ENCODE measurements at regions not wholly inside any gene's neighbourhood (a gene's known extent, or its start where the extent isn't known, plus 50 kb on each side); places are given as distances from the start of the nearest gene placed in this dataset.
"Not testable (repeated sequence)": the region's sequence is repeated elsewhere in the genome, so short reads cannot be mapped to it uniquely, and the experiment has no call there.

DNA sequence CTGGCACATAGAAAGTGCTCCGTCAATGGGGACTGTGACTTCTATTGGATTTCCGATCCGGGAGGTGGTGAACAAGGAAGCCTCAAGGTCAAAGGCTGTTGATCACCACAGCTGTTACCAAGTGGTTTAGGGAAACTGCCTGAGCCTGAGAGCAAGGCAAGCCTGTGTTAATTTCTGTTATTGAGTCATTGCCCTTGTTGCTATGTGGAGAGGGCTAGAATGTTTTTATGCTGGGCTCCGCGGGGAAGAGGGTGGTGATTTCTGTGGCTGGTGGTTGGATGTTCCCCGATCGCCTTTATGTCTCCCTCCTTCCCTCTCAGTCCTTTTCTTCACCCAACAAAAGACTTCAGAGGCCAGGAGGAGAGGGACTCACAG, 108.5 kb upstream of the ALX4 start:
- DNase-seq = peak; percentile 13

DNA sequence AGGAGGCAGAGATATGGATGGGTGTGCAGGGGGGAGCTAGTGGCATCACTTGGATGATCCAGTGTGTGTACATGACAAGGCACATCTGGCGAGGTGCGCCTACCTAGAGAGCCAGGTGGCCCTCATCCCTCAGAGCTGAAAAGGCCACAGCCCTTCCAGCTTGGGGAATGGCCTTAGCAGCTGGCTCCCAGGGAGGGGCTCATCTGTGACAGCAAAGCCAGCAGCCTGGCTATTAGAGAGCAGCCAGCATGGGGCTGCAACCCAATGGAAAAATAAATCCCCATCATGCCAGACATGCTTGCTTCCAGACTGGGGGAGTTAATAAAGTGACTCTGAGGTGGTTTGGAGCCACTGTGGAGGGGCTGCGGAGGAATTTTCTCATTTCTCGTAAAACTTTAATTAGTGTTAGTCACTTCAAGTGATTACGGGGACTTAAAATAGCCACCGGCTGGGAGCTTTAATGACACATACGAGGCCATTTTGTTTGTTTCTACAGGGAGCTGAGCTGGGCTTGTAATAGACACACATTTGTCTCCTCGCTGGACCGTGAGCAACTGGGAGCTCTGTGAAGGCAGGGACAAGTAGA, 111.2 kb upstream of the ALX4 start:
- DNase-seq = no peak

DNA sequence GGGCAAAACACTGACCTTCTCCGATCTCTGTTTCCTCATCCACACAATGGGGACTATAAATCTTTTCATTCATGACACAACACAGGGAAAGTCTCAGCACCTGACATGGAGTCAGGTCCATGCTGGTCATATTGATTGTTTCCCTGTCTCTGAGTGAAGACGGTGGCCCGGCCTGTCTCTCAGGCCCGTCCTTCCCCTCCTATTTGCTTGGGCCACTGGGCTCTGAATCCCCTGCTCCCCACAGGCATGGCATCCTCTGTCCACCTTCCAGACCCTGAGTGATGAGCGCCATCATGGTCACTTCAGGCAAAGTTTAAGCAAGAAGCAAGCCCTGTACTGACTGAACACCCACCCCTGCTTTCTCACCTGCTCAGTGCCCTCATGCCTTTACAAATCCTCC, 113.3 kb upstream of the ALX4 start:
- no peak for DNase-seq

DNA sequence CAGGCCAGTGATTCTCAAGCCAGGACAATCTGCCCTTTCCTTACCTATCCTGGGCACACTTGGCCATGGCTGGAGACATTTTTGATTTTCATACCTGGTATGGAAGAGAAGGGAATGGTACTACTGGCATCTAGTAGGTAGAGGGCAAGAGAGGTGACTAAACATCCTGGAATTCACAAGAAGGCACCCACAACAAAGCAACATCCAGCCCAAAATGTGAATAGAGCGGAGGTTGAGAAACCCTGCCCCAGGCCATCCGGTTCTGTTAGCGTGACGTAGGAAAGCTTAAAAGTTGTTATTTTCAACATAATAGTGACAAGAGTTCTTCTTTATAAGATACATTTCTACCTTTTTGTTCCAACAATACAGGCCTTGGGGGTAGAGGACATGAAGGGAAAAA, 114.9 kb upstream of the ALX4 start:
- no peak for DNase-seq

DNA sequence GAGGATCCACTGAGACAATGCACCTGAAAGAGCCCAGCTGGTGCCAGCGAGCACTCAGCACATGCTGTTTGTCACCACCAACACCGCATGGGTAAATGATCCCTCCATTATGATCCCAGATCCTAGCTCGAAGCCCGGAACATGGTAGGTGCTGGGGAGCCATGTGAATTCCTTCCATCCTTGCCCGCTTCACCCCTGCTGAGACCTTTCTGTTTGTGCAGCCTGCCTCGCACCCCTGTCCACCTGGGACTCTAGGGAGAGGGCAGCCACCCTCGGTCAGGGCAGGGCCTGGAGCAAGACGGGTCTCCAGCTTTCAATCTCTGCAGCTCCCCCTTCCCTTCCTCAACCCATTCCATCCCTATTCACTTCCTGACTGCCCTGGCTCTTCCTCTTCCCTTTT, 116.2 kb upstream of the ALX4 start:
- peak; percentile 20 for DNase-seq

DNA sequence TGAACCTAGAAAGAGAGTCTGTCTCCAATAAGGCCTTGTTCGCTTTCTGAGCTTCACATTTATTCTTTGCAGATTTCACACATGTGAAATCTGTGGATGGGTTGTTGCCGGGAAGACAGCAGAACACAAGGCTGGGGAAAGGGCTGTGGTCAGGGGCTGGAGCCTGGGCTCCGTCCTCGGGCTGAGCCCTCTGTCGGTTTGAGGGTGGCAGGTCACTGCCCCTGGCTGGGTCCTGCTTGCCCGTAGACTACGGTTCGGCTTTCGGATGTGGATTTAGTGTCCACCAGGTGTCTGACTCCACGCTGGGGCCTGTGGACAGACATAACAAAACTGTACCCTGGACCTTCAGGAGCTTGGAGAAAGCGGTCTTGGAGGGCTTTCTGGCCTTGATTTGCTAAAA, 117.0 kb upstream of the ALX4 start:
- DNase-seq = no peak

DNA sequence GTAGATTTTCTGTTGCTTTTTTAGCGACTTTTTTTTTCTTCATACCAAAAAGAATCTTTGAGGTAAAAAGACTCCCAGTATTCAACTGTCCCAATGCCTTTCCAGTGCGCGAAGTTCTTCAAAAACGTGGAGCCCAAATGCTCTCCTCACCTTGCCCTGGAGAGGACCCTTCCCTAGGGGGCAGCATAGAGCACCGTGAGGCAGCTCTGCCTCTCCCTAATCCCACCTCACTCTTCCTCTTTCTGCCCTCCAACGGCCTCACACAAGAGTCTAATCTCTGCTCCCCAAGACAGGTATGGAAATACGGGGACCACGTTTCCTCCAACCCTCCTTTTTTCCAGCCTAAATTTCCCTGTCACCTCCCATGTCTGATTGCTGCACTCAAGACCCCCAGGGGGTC, 117.5 kb upstream of the ALX4 start:
- DNase-seq = no peak

DNA sequence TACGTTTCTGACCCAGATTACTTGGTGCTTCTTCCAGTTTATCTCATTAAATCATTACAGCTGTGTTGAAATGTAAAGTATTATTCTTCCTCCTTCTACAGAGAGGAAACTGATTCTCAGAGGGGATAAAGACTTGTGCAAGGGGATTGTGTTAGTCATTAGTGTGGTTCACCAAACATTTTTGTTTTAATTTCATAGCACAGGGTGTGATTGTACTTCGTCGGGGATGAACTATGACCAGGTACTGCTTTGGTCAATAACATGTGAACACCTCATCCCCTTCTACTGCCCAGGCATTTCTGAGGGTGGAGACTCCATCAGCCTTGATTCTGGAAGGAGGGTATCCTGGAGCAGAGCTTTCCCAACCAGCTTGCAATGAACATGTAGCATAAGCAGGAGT, 120.2 kb upstream of the ALX4 start:
- DNase-seq = no peak

DNA sequence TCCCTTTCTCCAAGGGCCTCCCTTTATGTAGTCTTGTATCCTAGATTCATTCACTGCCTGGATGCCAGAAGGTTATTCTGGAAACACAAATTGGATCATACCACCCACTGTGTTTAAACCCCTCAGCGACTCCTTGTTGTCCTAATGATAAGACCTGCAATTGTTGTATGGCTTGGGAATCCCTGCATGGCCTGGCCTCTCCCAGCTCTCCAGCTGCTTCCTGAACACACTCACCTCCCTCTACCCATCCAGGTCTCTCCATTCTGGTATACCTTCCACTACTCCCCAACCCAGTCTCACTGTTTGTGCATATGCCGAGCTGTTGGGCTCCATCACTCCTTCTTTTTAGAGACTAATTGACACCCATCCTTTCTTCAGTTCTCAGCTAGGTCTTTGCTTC, 124.3 kb upstream of the ALX4 start:
- no peak for DNase-seq

DNA sequence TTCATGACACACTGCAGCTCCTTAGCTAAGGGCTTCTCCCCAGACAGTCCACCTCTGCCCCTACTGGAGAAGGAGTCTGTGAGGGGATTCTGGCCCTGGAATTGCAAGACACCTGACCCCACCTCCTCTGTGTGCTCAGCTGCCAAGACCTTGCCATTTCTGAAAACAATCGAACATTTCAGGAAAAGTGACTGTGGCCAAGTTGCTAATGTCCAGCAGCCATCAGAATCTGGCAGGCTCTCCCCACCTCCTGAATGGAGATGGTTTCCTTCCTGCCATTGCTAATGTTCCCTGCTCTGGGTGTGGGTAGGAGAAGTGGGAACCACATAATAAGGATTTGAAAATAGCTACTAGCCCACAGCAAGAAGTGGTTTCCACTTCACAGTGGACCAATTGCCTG, 127.2 kb upstream of the ALX4 start:
- DNase-seq = no peak

DNA sequence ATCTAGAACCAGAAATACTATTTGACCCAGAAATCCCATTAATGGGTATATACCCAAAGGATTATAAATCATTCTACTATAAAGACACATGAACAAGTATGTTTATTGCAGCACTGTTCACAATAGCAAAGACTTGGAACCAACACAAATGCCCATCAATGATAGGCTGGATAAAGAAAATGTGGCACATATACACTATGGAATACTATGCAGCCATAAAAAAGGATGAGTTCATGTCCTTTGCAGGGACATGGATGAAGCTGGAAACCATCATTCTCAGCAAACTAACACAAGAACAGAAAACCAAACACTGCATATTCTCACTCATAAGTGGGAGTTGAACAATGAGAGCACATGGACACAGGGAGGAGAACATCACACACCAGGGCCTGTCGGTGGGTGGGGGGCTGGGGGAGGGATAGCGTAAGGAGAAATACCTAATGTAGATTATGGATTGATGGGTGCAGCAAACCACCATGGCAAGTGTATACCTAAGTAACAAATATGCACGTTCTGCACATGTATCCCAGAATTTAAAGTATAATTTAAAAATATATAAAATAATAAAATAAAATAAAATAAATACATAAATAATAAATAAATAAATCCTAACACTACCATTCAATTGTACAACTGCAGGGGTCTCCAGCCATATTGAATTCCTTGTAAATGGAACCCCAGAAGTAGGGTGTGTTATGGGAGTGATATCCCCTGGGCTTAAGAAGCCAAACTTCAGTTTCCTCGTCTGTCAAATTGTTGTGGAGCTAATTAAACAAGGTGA, 122.4 kb upstream of the CD82 start:
- DNase-seq = not testable (repeated sequence)

DNA sequence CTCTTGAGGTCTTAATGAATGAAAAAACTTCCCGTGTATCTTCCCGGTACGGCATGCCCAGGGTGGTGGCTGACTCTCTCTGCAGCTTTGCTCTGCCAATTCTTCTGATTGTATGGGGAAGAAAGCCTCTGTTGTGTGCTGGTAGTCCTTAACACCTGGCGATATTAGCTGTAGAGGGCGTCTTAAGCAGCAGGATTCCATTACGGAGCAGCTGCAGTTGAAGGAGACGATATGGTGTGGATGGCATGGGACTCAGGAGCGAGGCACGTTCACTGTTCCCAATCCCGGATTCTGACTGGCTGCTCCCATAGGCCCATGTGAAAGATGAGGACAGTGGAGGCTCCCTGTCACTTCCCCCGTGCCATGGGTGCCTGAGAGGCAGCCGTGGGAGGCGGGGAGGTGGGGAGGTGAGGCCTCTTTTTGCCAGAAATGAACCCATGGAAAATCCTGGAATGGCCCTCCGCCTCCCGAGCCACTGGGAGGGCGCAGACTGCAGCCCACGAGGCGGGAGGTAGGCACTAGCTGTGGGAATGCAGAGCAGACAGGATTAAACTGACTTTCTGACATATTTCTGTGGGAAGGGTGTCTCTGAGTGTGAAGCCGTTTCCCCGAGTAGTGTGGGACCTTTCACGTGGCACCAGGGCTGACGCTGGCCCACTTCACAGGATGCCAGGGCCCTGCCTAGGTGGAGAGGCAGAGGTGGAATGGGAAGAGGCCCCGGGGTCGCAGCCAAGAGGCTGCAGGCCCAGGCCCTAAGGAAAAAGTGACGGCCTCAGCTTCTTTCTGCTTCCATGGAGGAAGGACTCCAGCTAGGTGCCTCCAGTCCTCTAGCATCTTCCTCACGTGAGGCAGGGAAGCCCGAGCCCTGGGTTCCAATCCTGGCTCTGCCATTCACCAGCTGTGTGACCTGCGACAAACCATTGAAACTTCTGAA, 121.4 kb upstream of the CD82 start:
- no peak for DNase-seq

DNA sequence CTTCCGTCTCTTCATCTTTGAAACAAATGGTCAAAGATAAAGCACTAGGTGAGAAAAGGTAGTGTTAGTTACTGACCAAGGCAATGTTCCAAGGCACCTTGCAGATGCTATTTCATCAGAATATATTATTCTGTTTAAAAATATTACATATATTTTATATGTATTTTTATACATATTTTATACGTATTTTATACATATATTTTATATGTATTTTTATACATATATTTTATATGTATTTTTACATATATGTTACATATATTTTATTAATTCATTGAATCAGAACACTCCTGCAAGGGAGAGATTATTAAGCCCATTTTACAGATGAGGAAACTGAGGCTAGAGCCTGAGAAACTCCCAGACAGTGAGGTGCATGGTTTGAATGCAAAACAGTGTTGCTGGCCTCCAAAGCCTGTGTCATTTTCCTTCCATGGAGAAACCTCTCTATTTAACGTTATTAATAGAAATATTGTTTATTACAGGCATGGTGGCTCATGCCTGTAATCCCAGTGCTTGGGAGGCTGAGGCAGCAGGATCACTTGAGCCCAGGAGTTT, 120.6 kb upstream of the CD82 start:
- no peak for DNase-seq

DNA sequence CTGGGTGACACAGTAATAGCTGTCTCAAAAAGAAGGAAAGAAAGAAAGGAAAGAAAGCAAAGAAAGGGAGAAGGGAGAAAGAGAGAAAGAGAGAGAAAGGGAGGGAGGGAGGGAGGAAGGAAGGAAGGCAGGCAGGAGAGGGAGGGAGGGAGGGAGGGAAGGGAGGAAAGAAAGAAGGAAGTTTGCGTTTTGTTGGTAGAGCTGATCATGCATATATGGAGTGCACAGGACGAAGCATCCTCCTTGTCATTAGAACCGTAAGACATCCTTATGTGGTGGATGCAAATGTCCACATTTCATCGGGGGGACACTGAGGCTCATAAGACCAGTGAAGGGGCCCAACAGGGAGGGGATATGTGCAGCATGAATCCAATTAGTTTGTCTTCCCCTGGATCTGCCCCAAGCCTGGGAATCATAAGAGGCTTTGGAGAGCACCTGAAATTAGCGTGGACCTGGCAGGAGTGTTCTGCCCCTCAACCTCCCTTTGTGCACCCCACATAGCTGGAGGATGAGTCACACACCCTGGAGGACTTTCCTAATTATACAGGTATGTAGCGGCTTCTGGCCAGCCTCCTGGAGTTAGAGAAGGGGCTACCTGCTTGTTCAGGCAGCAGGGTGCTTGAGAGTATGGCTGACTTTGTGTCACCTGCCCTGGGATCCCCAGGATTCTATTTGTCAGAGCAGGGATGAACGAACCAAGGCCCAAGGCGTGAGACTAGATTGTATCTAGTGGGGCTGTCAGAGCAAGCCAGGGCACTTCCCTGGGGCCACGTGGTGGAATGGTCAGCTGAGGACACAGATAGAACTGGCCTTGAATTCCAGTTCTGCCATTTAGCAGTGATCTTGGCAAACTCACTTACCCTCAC, 119.7 kb upstream of the CD82 start:
- no peak for DNase-seq

DNA sequence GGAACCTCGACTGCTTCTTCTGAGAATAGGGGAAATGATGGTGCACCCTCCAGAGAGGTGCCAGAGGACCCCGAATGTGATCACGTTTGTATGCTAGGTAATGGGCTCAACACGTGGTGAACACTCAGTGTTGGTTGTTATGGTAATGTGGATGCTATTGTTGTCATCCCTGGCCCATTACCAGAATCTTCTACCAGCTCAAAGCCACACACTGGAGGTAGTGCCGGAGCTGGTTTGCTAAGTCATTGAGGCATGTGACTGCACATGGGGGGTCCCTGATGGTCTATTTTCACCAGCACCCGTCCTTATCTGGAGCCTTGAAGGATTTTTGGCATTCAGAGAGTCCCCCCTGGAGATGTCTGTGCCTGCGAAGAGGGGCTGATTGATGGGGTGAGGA, 119.1 kb upstream of the CD82 start:
- DNase-seq = no peak

DNA sequence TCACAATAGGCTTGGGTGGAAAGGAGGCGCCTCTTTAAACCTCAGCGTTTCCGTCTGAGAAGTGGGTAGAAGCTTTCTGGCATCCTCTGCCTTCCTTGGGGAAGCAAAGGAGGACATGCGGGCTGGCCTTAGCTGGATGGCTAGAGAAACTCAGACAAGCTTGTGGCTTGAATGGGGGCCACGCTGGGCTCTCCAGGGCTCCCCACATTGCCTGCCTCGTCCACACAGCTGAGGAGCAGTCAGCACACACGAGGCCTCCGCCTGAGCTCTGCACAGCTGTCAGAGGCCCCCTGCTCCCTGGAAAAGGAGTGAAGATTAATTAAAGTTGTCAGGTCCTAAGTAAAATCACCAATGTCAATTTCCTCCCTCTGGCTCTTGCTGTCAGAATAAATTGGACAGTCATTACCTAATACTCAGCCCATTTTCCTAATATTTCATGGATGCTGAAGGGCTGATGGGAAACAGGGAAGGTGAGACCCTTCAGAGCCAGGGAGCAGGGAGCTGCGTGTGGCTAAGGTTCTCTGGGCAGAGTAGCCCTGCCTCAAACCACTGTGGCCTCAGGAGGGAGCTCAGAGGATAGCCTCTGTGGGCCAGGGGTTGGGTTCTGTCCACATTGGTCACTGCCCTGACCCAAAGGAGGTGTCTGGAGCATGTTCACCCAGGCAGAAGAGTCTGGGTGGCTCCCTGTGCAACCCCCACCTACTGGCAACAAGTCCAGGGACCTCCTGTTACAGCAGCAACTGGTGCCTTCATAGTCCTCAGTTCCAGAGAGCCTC, 118.3 kb upstream of the CD82 start:
- DNase-seq = peak; percentile 21

DNA sequence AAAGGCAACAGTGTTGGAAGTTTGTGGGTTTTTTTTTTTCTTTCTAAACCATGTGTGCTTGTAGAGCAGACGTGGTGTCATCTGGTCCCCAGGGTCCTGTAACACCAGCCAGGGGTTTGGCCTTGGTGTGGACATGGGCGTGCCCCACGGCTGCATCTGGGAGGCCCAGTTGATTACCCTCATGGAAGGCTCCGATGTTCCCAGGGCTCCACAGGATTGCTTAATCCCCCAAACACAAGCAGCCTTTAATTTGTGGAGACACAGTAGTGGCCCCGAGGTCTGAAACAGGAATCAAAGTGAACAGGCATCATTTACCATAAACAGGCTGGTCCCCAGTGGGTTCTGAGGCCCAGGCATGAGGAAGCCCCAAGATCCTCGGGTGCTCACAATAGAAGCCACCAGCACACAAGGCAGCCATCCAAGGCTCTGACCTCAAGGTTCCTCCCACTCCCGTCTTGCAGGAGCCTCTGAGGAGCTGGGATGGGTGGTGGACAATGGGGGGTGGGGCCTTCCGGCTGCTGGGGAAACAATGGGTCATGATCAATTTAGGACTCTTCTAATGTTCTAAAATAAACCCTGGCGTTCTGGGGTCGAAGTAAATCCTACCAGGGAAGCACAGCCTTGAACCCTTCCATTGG, 115.0 kb upstream of the CD82 start:
- DNase-seq = no peak

DNA sequence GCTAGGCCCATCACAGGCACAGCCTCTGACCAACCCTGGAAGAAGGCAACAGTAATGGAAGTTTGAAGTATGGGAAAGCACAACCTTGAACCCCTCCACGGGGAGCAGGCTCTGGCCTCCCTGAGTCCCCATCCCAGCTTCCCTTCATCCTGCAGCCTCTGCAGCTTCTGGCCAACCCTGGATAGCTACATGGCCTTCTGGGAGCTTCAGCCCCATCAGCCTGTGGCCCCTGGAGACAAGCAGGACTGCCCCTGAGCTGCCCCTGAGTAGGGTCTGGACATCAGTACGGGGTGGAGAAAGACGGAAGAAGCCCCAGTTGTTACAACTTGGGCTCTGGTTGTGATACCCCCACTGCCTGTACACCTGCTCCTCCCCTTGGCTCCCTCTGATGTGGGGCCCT, 113.8 kb upstream of the CD82 start:
- no peak for DNase-seq

DNA sequence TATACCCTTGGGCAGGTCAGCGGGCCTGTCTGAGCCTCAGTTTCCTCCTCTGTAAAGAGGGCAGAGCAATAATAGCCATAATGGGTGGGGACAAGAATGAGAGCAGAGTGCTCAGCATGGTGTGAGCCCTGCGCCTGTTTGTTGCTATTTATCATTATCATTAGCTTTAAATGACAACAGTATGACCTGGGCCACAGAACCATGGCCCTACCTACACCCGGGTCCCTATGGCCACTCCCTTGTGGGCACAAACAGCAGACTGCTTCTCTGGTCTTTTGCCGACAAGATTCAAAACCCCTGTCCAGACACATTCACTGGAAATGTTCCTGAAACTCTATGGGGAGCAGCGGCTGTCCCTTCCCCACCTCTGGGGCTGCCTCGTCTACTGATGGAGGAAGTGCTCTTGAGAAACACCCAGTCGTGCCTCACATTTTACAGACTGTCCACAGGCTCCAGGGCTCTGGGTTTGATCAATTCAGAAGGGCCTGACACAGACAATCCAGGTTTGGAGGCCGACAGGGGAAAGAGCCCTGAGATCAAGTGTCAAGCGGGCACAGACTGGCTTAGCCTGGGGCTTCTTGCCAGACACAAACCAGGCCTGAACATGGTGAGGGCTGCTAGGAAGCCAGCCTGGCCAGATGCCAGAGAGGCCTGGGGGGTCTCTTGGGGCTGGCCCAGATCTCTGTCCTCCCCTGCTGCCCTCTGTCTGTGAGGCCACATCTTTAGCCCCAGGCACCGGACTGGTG, 112.5 kb upstream of the CD82 start:
- no peak for DNase-seq

DNA sequence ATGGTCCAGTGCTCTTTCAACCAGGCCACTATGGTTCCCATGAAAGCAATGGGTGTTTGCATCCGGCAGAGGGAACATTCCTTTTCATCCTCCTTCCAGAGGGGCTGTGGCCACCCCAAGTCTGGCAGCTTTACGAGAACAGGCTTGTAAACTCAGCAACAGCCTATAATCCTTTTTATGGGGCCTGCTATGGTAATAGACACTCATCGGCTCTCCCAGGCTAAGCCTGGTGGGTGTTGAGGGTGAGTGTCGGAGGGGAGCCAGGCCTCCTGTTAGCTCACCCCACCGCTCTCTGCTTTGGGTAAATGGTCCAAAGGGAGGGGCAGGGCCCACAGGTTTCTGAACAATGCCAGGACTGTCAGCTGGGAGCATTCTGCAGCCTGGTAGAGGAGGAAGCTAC, 111.6 kb upstream of the CD82 start:
- DNase-seq = no peak

DNA sequence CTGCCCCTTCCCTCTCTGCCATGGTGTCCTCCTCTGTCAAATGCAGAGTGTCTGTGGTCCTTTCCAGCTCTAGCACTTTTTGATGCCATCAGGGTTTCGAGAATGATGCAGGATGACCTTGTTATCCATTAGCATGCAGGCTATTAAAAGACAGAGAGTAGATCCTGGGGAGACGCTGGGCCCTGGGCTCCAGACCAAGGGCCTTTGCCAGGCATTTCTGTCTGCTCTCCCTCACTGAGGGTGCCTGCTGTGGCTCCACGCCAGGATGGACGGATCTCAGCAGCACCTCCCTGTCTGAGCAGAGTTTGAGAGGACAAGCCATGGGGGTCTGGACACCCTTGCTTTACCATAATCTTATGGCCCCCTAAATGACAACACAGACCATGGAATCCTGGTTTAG, 110.8 kb upstream of the CD82 start:
- no peak for DNase-seq

Measured in retina (tissue), 1 donor.